Panc1 (cell line): ENCODE measurements at regions not wholly inside any gene's neighbourhood (a gene's known extent, or its start where the extent isn't known, plus 50 kb on each side); places are given as distances from the start of the nearest gene placed in this dataset.

ENCODE experiments used
- ATAC-seq: fragments of 200-7000 bp; cut with Tn5 transposase; 2 replicates; pipeline ENCODE4 v1.9.1; 2020; ENCODE audit warnings: mild to moderate bottlenecking, moderate library complexity
- BruUV-seq: library from RNA; stranded (reverse); fragments of 400-500 nt; replicated peaks from 2 replicates; lab custom pipeline; 2021; lab: Mats Ljungman, UMichigan
- CTCF ChIA-PET: fragments of 300-600 bp; sonication (Branson Sonifier 250); formaldehyde crosslinking; loops from one replicate; lab custom pipeline; 2022; ENCODE audit warnings: antibody characterized with exemption; lab: Charles Lee
- POLR2A ChIA-PET: fragments of 300-600 bp; sonication (Branson Sonifier 250); formaldehyde crosslinking; loops from one replicate; lab custom pipeline; 2022; ENCODE audit warnings: antibody characterized with exemption; lab: Charles Lee
- DNase-seq: peaks from one replicate; pipeline ENCODE4 v3.0.0-alpha.2; 2010; ENCODE audit warnings: low read depth, low spot score
- H3K27ac ChIP-seq: 2 replicates; pipeline ENCODE4 v1.5.1; 2011; ENCODE audit warnings: mild to moderate bottlenecking, low read length, inconsistent platforms
- H3K27me3 ChIP-seq: fragments of 200-500 bp; sonication (Bioruptor generic); 2 replicates; pipeline ENCODE4 v1.6.0; 2014; ENCODE audit warnings: low read length, inconsistent platforms; ENCODE audit not compliant: control insufficient read depth, insufficient read depth
- H3K36me3 ChIP-seq: fragments of 200-500 bp; sonication (Bioruptor generic); 2 replicates; pipeline ENCODE4 v1.5.1; 2014; ENCODE audit warnings: inconsistent platforms, mild to moderate bottlenecking, low read length, moderate library complexity; ENCODE audit not compliant: control insufficient read depth, insufficient read depth
- H3K4me1 ChIP-seq: 2 replicates; pipeline ENCODE4 v1.5.1; 2011; ENCODE audit warnings: inconsistent platforms, mild to moderate bottlenecking, low read length, moderate library complexity; ENCODE audit not compliant: control insufficient read depth, insufficient read depth
- H3K4me3 ChIP-seq, 2 experiments: 2 replicates each; pipeline ENCODE4 v1.5.1; 2011 to 2012; ENCODE audit warnings: low read depth in 2 of 2, low read length in 2 of 2, mild to moderate bottlenecking in 2 of 2, inconsistent platforms in 1 of 2, moderate library complexity in 1 of 2
- H3K9me3 ChIP-seq: fragments of 200-500 bp; sonication (Bioruptor generic); 2 replicates; pipeline ENCODE4 v1.5.1; 2014; ENCODE audit warnings: low read depth, mild to moderate bottlenecking, inconsistent platforms, low read length, moderate library complexity; ENCODE audit not compliant: control insufficient read depth, insufficient read depth
- POLR2AphosphoS5 ChIP-seq: IDR thresholded peaks from 2 replicates; pipeline ENCODE4 v1.6.1; 2012; ENCODE audit warnings: mild to moderate bottlenecking, low read depth, low read length, moderate library complexity
- SIN3A ChIP-seq: IDR thresholded peaks from 2 replicates; pipeline ENCODE4 v1.6.1; 2012; ENCODE audit warnings: low read depth, mild to moderate bottlenecking, low read length, moderate library complexity, borderline replicate concordance; ENCODE audit not compliant: insufficient read depth
- TCF7L2 ChIP-seq: IDR thresholded peaks from 2 replicates; pipeline ENCODE4 v1.6.1; 2011; ENCODE audit warnings: mild to moderate bottlenecking, low read depth, low read length, inconsistent platforms
- in situ Hi-C: cut with HindIII; loops from 2 replicates; pipeline ENCODE4 v1.10.0; 2016; ENCODE audit warnings: low sequenced_read_pairs, low pct_unique_long_range_greater_than_20kb
- intact Hi-C: fragments of 100-400 bp; cut with micrococcal nuclease; formaldehyde crosslinking; loops from one replicate; pipeline ENCODE4 v1.10.0; 2022; ENCODE audit not compliant: unreplicated experiment
- TF ChIP-seq, protein P1 (sequence below), 2 experiments: IDR thresholded peaks; 2 replicates each; pipeline ENCODE4 v1.6.1; 2011 to 2012; ENCODE audit warnings: low read depth in 2 of 2, control low read depth in 1 of 2, low read length in 1 of 2, mild to moderate bottlenecking in 1 of 2, moderate library complexity in 1 of 2; ENCODE audit not compliant: insufficient read depth in 1 of 2
- TF ChIP-seq, protein P2 (sequence below): fragments of 450-650 bp; IDR thresholded peaks from 2 replicates; pipeline ENCODE4 v1.5.1; 2017; ENCODE audit warnings: mild to moderate bottlenecking

DNA sequence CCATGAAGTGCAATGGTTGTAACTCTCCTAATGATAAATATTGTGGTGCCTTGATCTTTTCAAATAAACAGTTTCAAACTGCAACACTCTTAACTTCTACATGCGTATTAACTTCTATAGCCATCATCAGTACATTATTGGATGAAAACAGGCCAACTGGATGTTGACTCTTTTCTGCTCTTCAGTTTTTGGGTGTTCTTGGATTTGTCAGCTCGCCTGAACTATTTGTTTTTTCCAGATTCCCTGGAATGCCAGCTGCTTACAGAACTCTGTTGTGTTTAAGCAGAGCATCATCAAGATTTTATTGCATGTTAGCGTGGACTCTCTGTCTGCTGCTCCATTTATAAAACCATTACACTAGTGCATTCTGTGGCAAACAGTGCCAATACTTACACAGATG, 626.1 kb downstream of the HDGFL1 start:
- no peak overlapping the region for H3K27ac ChIP-seq
- CTCF ChIA-PET = no interaction called here
- no peak for DNase-seq
- no peak for ATAC-seq
- H3K4me1 ChIP-seq = no peaks in the 10 kb centered on the region
- H3K27me3 ChIP-seq = no peaks in the 10 kb centered on the region
- intact Hi-C loops = no loop called here
- H3K4me3 ChIP-seq = no peak overlapping the region
- in situ Hi-C loops = no loop called here
- POLR2A ChIA-PET = no interaction called here
- H3K9me3 ChIP-seq = no peaks in the 10 kb centered on the region
- TF ChIP-seq TCF7L2 = no peak
- TF ChIP-seq, protein P1, sequence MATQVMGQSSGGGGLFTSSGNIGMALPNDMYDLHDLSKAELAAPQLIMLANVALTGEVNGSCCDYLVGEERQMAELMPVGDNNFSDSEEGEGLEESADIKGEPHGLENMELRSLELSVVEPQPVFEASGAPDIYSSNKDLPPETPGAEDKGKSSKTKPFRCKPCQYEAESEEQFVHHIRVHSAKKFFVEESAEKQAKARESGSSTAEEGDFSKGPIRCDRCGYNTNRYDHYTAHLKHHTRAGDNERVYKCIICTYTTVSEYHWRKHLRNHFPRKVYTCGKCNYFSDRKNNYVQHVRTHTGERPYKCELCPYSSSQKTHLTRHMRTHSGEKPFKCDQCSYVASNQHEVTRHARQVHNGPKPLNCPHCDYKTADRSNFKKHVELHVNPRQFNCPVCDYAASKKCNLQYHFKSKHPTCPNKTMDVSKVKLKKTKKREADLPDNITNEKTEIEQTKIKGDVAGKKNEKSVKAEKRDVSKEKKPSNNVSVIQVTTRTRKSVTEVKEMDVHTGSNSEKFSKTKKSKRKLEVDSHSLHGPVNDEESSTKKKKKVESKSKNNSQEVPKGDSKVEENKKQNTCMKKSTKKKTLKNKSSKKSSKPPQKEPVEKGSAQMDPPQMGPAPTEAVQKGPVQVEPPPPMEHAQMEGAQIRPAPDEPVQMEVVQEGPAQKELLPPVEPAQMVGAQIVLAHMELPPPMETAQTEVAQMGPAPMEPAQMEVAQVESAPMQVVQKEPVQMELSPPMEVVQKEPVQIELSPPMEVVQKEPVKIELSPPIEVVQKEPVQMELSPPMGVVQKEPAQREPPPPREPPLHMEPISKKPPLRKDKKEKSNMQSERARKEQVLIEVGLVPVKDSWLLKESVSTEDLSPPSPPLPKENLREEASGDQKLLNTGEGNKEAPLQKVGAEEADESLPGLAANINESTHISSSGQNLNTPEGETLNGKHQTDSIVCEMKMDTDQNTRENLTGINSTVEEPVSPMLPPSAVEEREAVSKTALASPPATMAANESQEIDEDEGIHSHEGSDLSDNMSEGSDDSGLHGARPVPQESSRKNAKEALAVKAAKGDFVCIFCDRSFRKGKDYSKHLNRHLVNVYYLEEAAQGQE (IDR thresholded peaks at IDR 0.05; ENCODE audit: insufficient read depth in 1 of 2, low read depth in 2 of 2, low read length in 1 of 2) = no peak
- no peak for TF ChIP-seq SIN3A
- no peak for TF ChIP-seq POLR2AphosphoS5
- TF ChIP-seq, protein P2, sequence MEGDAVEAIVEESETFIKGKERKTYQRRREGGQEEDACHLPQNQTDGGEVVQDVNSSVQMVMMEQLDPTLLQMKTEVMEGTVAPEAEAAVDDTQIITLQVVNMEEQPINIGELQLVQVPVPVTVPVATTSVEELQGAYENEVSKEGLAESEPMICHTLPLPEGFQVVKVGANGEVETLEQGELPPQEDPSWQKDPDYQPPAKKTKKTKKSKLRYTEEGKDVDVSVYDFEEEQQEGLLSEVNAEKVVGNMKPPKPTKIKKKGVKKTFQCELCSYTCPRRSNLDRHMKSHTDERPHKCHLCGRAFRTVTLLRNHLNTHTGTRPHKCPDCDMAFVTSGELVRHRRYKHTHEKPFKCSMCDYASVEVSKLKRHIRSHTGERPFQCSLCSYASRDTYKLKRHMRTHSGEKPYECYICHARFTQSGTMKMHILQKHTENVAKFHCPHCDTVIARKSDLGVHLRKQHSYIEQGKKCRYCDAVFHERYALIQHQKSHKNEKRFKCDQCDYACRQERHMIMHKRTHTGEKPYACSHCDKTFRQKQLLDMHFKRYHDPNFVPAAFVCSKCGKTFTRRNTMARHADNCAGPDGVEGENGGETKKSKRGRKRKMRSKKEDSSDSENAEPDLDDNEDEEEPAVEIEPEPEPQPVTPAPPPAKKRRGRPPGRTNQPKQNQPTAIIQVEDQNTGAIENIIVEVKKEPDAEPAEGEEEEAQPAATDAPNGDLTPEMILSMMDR = no peak
- BruUV-seq = no TSS peak
- no peaks in the 10 kb centered on the region; the same call in 1 of the 2 replicates for H3K36me3 ChIP-seq

DNA sequence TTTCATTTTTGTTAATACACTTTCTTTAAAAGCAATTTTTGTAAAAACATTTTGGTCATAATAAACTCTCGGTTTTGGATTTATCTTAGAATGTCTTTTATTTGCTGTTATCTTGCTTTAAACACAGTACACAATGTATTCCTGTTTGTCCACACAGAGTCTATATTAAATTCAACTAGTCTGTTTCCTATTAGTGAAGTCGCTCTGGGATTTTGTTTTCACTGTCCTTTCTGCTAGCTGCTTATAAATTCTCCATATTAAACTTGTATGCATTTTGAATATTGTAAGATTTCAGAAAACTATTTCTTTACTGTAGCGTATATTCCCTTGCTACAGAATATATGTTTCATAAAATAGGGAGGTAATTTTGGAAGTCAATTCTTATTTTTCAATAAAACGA, 630.2 kb downstream of the HDGFL1 start:
- H3K9me3 ChIP-seq = peaks cover 4% of the 10 kb centered on the region; the same call in 1 of the 2 replicates
- BruUV-seq = no TSS peak

More for the DNA sequence above, 630.2 kb downstream of the HDGFL1 start:
- Histone ChIP-seq H3K27ac (no peak overlapping the region), H3K4me3 (no peak overlapping the region), H3K36me3 (no peaks in the 10 kb centered on the region; the same call in 1 of the 2 replicates), H3K27me3 (no peaks in the 10 kb centered on the region), H3K4me1 (no peaks in the 10 kb centered on the region)
- TF ChIP-seq SIN3A (no peak), POLR2AphosphoS5 (no peak), TCF7L2 (no peak)
- TF ChIP-seq, protein P2 = no peak
- TF ChIP-seq, protein P1 (IDR thresholded peaks at IDR 0.05; ENCODE audit: insufficient read depth in 1 of 2, low read depth in 2 of 2, low read length in 1 of 2) = no peak
- ChIA-PET CTCF (no interaction called here), POLR2A (no interaction called here)
- ATAC-seq = no peak
- intact Hi-C loops = no loop called here
- DNase-seq = no peak
- in situ Hi-C loops = no loop called here
